Mesendoderm (in vitro differentiated cells): ENCODE measurements at regions not wholly inside any gene's neighbourhood (a gene's known extent, or its start where the extent isn't known, plus 50 kb on each side); places are given as distances from the start of the nearest gene placed in this dataset.

ENCODE experiments used
- DNase-seq: peaks from one replicate; pipeline ENCODE4 v3.0.0; 2013
- H2AK5ac ChIP-seq: 2 replicates; pipeline ENCODE4 v1.6.1; 2013; ENCODE audit warnings: low read length, inconsistent platforms
- H2BK120ac ChIP-seq: 2 replicates; pipeline ENCODE4 v1.6.1; 2013; ENCODE audit warnings: low read depth, mild to moderate bottlenecking, low read length, moderate library complexity, mixed read lengths
- H2BK15ac ChIP-seq: replicated peaks from 2 replicates; pipeline ENCODE4 v1.6.1; 2013; ENCODE audit warnings: low read depth, mild to moderate bottlenecking, moderate library complexity
- H2BK5ac ChIP-seq: 2 replicates; pipeline ENCODE4 v1.6.1; 2013; ENCODE audit warnings: low read length, inconsistent platforms
- H3K18ac ChIP-seq: 2 replicates; pipeline ENCODE4 v1.6.1; 2013; ENCODE audit warnings: mild to moderate bottlenecking, low read length, mixed read lengths
- H3K23ac ChIP-seq: one replicate; pipeline ENCODE4 v1.6.1; 2013; ENCODE audit warnings: low read length
- H3K27ac ChIP-seq: 2 replicates; pipeline ENCODE4 v1.5.1; 2013; ENCODE audit warnings: low read depth, mild to moderate bottlenecking, inconsistent platforms, low read length, moderate library complexity
- H3K27me3 ChIP-seq: 2 replicates; pipeline ENCODE4 v1.6.1; 2013; ENCODE audit warnings: low read length, control low read depth, mild to moderate bottlenecking, inconsistent platforms; ENCODE audit not compliant: insufficient read depth, poor library complexity
- H3K36me3 ChIP-seq: 2 replicates; pipeline ENCODE4 v1.6.1; 2013; ENCODE audit warnings: low read length, inconsistent platforms; ENCODE audit not compliant: control insufficient read depth, insufficient read depth
- H3K4ac ChIP-seq: one replicate; pipeline ENCODE4 v1.6.1; 2013; ENCODE audit warnings: low read depth, mild to moderate bottlenecking, low read length, moderate library complexity
- H3K4me1 ChIP-seq: 2 replicates; pipeline ENCODE4 v1.6.1; 2013; ENCODE audit warnings: low read depth, low read length, inconsistent platforms; ENCODE audit not compliant: control insufficient read depth
- H3K4me2 ChIP-seq: 2 replicates; pipeline ENCODE4 v1.6.1; 2013; ENCODE audit warnings: low read length
- H3K4me3 ChIP-seq: 2 replicates; pipeline ENCODE4 v1.5.1; 2013; ENCODE audit warnings: mild to moderate bottlenecking, low read length
- H3K56ac ChIP-seq: one replicate; pipeline ENCODE4 v1.6.1; 2013; ENCODE audit warnings: low read length
- H3K79me1 ChIP-seq: 2 replicates; pipeline ENCODE4 v1.6.1; 2013; ENCODE audit warnings: low read length, inconsistent platforms
- H3K79me2 ChIP-seq: 2 replicates; pipeline ENCODE4 v1.6.1; 2013; ENCODE audit warnings: mild to moderate bottlenecking, low read length; ENCODE audit not compliant: control insufficient read depth, insufficient read depth
- H3K9ac ChIP-seq: 2 replicates; pipeline ENCODE4 v1.6.1; 2013; ENCODE audit warnings: low read length, inconsistent platforms
- H4K5ac ChIP-seq: one replicate; pipeline ENCODE4 v1.6.1; 2013; ENCODE audit warnings: low read length
- H4K8ac ChIP-seq: one replicate; pipeline ENCODE4 v1.6.1; 2013; ENCODE audit warnings: low read depth, mild to moderate bottlenecking, control low read depth, low read length, moderate library complexity
- WGBS: extraction: QIAGEN DNeasy Blood & Tissue Kit; methylation state at CpG from one replicate; pipeline ENCODE4 v1.1.7; 2013; ENCODE audit warnings: low lambda C conversion rate, missing lambda C conversion rate; ENCODE audit not compliant: insufficient coverage; ENCODE audit errors: extremely low coverage; 5-methylcytosine and 5-hydroxymethylcytosine counted together

DNA sequence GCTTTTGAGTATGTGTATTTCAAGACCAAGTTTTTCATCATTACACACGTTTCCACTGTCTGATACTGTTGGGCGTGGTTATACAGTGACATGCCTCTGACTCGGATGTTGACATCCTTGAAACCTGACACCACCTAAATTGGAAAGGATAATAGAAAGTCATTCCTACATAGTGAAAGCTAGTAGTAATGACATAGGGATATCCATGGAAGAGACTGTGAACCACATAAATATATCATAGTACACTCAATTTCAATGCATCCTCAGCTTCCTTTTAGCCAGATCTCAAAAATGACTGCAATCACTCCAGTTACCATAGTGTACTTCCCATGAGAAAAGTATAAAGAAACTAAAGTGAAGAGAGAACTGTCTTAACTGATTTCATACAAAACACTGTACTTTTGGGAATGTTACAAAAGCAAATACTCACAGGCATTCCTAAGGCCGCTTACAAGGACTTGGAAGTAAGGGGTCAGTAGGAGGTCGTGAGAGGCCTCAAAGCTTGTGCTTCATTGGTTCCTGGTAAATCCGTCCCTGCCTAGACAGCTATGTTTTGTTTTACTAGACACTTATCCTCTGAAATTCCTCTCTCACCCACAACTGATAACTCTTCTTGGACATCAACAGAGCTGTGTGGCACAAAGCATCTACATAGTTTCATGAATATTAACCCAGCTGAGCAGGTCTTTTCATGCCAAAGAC, 71.8 kb upstream of the VWDE start:
- no peaks in the 10 kb centered on the region for H3K27me3 ChIP-seq
- H2AK5ac ChIP-seq = no peak overlapping the region
- no peak overlapping the region for H3K56ac ChIP-seq
- H3K79me1 ChIP-seq = no peaks in the 10 kb centered on the region
- H3K36me3 ChIP-seq = no peaks in the 10 kb centered on the region
- H4K8ac ChIP-seq = no peak overlapping the region
- no peak overlapping the region for H3K4me3 ChIP-seq
- peak; percentile 2 for DNase-seq
- no peak overlapping the region for H3K9ac ChIP-seq
- no peaks in the 10 kb centered on the region for H3K4me1 ChIP-seq
- no peak overlapping the region for H3K23ac ChIP-seq
- no peak overlapping the region for H3K4me2 ChIP-seq
- no peaks in the 10 kb centered on the region for H3K79me2 ChIP-seq
- no peak overlapping the region for H3K18ac ChIP-seq
- no peak overlapping the region for H4K5ac ChIP-seq
- H2BK120ac ChIP-seq = no peak overlapping the region
- no peak overlapping the region for H3K4ac ChIP-seq
- no peak overlapping the region for H2BK15ac ChIP-seq
- H2BK5ac ChIP-seq = no peak overlapping the region
- H3K27ac ChIP-seq = no peak overlapping the region
- no CpG with 5 or more reads among the region's 6 CpGs for WGBS

DNA sequence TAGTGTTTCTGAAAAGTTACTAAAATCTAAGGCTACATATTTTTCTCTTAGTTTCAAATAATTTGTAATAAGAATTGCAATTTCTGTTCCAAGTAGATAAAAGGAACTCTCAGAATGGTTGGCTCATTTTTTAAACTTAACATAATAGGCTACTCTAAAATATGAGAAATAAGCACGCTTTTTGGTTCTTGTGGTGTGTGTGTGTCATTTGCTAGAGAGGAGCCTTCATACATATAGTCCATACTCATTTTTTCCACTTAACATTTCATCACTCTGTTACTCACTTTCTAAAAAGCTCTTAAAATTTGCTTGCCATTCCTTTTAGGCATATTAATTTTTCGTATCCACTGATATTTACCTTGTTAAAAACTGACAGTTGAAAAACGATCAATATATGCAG, 74.0 kb upstream of the VWDE start:
- Histone ChIP-seq H4K8ac (no peak overlapping the region), H2BK5ac (no peak overlapping the region), H4K5ac (no peak overlapping the region), H3K4me3 (no peak overlapping the region), H2BK15ac (no peak overlapping the region), H3K27ac (no peak overlapping the region), H3K4me2 (no peak overlapping the region), H3K27me3 (no peaks in the 10 kb centered on the region), H3K4ac (no peak overlapping the region), H2AK5ac (no peak overlapping the region), H3K18ac (no peak overlapping the region), H3K36me3 (no peaks in the 10 kb centered on the region), H3K79me1 (no peaks in the 10 kb centered on the region), H3K79me2 (no peaks in the 10 kb centered on the region), H3K23ac (no peak overlapping the region), H2BK120ac (no peak overlapping the region), H3K9ac (no peak overlapping the region), H3K56ac (no peak overlapping the region), H3K4me1 (no peaks in the 10 kb centered on the region)
- WGBS = no CpG with 5 or more reads among the region's 3 CpGs
- DNase-seq = no peak

DNA sequence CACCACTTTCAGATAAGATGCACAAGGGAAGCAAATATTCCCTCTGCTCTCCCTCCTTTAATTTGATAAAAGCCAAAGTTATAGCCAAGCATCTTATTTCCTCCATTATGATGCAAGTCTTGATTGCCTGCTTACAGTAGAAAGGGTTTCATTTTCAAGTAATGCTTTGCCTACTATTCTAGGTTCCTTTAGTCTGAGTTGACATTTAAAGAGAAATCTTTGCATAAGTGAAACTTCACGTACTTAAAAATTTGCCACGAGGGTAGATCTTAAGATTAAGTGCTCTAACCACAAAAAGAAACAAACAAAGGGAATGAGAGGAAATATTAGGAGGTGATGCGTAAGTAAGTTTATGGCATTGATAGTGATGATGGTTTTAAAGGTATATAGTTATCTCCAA, 78.1 kb upstream of the VWDE start:
- H3K79me1 ChIP-seq = no peaks in the 10 kb centered on the region
- no peak overlapping the region for H2BK15ac ChIP-seq
- no peak overlapping the region for H3K9ac ChIP-seq
- 100% methylated on average over 1 of the region's 3 CpGs for WGBS
- no peaks in the 10 kb centered on the region for H3K79me2 ChIP-seq
- no peak overlapping the region for H2AK5ac ChIP-seq
- H3K23ac ChIP-seq = no peak overlapping the region
- no peaks in the 10 kb centered on the region for H3K27me3 ChIP-seq
- no peak overlapping the region for H3K27ac ChIP-seq
- no peak overlapping the region for H3K18ac ChIP-seq
- no peak overlapping the region for H3K56ac ChIP-seq
- no peak overlapping the region for H3K4ac ChIP-seq
- no peak overlapping the region for H3K4me3 ChIP-seq
- H4K8ac ChIP-seq = no peak overlapping the region
- no peak overlapping the region for H4K5ac ChIP-seq
- no peak for DNase-seq
- H2BK120ac ChIP-seq = no peak overlapping the region
- H2BK5ac ChIP-seq = no peak overlapping the region
- no peak overlapping the region for H3K4me2 ChIP-seq
- H3K36me3 ChIP-seq = no peaks in the 10 kb centered on the region
- no peaks in the 10 kb centered on the region for H3K4me1 ChIP-seq

DNA sequence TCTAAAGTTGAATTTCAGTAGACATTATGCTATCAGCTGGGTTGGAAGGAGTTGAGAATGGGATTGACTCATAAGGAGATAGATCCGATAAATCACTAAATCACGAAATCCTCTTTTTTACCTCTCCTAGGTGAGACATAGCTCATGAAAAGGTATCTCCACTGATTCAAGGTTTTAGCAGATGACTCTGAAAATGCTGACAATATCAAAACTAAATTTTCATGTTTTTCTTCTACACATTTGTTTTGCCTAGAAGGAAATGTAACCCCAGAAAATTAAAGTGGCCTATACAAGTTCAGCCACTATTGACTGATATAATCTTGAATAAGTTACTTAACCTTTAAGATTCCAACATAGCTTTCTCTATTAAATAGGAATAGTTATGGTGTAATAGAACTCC, 82.2 kb upstream of the VWDE start:
- Histone ChIP-seq H3K79me2 (no peaks in the 10 kb centered on the region), H3K23ac (no peak overlapping the region), H4K5ac (no peak overlapping the region), H2AK5ac (no peak overlapping the region), H2BK15ac (no peak overlapping the region), H3K4me2 (no peak overlapping the region), H3K9ac (no peak overlapping the region), H2BK5ac (no peak overlapping the region), H3K79me1 (no peaks in the 10 kb centered on the region), H2BK120ac (no peak overlapping the region), H3K4ac (no peak overlapping the region), H3K18ac (no peak overlapping the region), H3K27ac (no peak overlapping the region), H3K36me3 (no peaks in the 10 kb centered on the region), H3K4me1 (no peaks in the 10 kb centered on the region), H3K27me3 (no peaks in the 10 kb centered on the region), H4K8ac (no peak overlapping the region), H3K4me3 (no peak overlapping the region), H3K56ac (no peak overlapping the region)
- WGBS = no CpG with 5 or more reads among the region's 2 CpGs
- DNase-seq = no peak

DNA sequence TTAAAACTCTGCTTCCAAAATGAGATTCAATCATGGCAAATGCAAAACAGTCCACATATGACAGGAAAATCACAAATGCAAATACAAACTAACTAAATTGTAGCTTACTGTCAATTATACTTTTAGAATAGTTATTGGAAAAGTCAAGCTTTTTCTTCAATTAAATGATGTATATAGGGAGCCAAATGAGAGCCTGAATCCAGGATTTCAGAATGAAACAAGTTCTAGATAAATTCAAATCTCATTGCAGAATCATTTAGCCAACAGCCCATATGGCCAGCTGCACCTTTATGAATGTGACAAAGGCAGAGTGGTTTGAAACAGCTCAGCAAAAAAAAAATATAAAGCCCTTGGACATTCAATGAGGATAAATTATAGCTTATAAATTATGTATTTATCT, 82.2 kb upstream of the SCIN start:
- H3K23ac ChIP-seq = no peak overlapping the region
- no peak overlapping the region for H2BK120ac ChIP-seq
- no peak overlapping the region for H2BK15ac ChIP-seq
- no peaks in the 10 kb centered on the region for H3K4me1 ChIP-seq
- no peaks in the 10 kb centered on the region for H3K79me1 ChIP-seq
- H2AK5ac ChIP-seq = no peak overlapping the region
- no peak overlapping the region for H2BK5ac ChIP-seq
- no peak overlapping the region for H3K4me3 ChIP-seq
- H3K36me3 ChIP-seq = no peaks in the 10 kb centered on the region
- H3K27ac ChIP-seq = no peak overlapping the region
- no peak overlapping the region for H3K4ac ChIP-seq
- DNase-seq = no peak
- H3K4me2 ChIP-seq = no peak overlapping the region
- H4K5ac ChIP-seq = no peak overlapping the region
- no peak overlapping the region for H3K9ac ChIP-seq
- no peak overlapping the region for H3K56ac ChIP-seq
- H3K79me2 ChIP-seq = no peaks in the 10 kb centered on the region
- no peaks in the 10 kb centered on the region for H3K27me3 ChIP-seq
- H4K8ac ChIP-seq = no peak overlapping the region
- no peak overlapping the region for H3K18ac ChIP-seq

DNA sequence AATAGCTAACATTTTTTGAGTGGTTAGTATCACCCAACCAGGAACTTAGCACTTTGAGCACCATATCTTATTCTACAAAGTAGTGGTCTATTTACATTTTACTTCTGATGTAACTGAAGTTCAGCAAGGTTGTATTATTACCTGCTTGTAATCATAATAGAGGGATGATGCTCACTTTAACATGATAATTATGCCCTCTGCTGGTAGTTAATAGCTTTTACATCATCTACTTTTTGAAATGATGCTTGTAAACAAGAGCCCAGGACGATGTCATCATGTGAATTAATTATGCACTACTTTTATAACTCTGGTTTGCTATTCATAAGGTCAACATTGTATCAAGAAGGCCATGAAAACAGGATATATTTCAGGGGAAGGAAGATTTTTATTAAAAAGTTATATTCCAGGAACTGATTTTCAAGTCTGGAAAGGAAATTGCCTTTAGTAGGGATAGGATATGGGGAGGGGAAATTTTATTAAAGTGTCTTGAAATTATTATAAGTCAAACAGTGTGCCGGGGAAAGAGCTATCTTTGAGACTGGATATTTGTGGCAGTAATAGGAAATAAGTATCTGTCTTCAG, 80.3 kb upstream of the SCIN start:
- no peak overlapping the region for H3K27ac ChIP-seq
- no peaks in the 10 kb centered on the region for H3K27me3 ChIP-seq
- no peak overlapping the region for H3K4ac ChIP-seq
- H3K56ac ChIP-seq = no peak overlapping the region
- H2BK15ac ChIP-seq = no peak overlapping the region
- H4K5ac ChIP-seq = no peak overlapping the region
- WGBS = no CpG with 5 or more reads among the region's 2 CpGs
- no peaks in the 10 kb centered on the region for H3K36me3 ChIP-seq
- H3K79me2 ChIP-seq = no peaks in the 10 kb centered on the region
- no peak overlapping the region for H2AK5ac ChIP-seq
- H2BK5ac ChIP-seq = no peak overlapping the region
- H3K4me1 ChIP-seq = no peaks in the 10 kb centered on the region
- no peak overlapping the region for H3K18ac ChIP-seq
- peak; percentile 35 for DNase-seq
- H3K9ac ChIP-seq = no peak overlapping the region
- H4K8ac ChIP-seq = no peak overlapping the region
- no peak overlapping the region for H2BK120ac ChIP-seq
- no peak overlapping the region for H3K4me3 ChIP-seq
- no peak overlapping the region for H3K23ac ChIP-seq
- no peaks in the 10 kb centered on the region for H3K79me1 ChIP-seq
- no peak overlapping the region for H3K4me2 ChIP-seq
